ENCODE measurements at regions not wholly inside any gene's neighbourhood (a gene's known extent, or its start where the extent isn't known, plus 50 kb on each side); places are given as distances from the start of the nearest gene placed in this dataset.

DNA sequence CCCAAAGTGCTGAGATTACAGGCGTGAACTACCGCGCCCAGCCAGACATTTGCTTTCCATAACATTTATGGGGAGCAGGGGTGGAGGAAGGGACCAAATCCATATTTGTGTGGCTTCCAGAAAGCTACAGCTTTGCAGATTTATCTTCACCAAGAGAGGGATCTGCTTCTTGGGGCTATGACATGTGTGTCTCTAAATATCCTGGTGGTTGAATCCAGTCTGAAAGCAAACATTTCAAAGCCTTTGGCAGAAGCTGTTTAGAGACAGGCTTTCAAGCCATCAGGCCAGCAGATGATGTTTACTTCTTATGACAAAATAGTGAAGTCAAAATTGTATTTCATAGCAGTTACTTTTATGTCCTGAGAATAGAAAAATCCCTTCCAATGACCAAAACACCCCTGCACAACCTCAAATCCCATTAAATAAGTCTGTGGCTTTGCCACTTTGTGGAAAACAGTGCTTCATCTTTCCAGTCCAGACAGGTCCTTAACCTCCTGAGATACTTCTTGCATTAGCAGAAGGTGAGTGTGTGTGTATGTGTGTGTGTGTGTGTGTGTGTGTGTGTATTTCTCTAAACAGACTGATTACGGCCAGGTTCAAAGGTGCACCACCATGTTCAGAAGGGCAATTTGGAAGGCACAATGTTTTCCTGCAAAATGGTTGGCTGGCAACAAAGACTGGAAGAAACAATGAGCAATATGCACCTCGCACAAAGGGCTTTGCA is 191.4 kb upstream of the LRIG1 start:
- no peak for DNase-seq (ENCODE audit: low spot score)

DNA sequence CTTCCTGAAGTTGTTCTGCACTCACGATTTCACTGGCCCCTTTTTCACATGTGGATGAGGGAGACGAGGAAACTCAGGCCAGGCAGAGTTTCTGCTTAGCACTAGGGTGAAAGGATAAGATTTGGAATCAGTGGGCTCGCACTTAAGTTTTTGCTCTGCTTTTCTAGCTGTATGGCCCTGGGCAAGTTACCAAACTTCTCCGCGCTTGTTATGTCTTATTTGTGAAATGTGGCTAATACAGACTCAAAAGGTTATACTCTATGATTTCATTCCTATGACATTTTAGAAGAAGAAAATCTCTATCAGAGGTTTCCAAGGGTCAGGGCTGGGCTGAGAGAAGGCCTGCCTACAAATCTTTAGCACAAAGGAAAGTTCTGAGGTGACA is 191.9 kb upstream of the LRIG1 start:
- no peak for DNase-seq (ENCODE audit: low spot score)

DNA sequence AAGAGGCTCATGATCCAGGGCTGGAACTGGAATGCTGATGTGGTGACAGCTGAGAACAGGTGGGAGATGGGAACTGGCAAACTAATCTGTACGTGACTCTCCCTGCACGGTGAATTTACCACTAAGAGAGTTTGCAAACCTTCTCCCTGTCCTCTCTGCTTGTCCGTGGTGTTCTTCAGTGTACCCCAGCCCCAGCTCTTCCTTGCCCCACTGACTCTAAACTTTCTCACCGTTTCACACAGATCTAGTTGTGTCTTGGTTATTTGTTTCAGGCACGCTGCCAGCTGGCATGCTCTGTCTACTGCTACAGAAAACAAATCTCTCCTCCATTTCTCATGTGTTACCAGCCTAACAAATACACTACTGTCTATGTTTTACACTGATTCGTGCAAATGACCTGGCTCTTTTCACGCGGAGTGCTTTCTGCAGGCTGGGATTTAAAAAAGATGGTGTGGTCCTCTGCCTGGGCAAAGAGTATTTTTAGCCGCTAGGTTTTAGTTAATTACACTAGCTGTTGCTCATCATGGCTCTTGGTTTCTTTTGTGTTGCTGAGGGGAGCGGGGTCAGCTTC is 192.7 kb upstream of the LRIG1 start:
- DNase-seq (ENCODE audit: low spot score): no peak

DNA sequence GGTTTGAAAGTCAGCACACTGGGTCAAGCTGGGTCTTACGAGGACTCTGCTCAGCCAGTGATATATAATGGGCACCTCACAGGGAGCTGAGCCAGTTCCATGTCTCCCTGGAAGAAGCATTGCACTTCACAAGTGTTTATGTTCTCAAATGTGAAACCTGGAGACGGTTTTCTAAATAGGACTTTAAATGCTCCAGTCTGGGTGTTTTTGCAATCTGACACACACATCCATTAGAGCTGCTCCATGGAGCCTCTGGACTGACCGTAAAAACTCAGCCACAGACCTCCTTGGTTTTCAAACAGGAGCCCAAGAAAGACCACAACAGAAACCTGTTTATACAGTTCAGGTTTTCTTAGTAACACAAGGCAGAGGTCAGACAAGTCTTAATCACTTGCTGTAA is 201.3 kb upstream of the LRIG1 start:
- DNase-seq (ENCODE audit: low spot score): no peak

DNA sequence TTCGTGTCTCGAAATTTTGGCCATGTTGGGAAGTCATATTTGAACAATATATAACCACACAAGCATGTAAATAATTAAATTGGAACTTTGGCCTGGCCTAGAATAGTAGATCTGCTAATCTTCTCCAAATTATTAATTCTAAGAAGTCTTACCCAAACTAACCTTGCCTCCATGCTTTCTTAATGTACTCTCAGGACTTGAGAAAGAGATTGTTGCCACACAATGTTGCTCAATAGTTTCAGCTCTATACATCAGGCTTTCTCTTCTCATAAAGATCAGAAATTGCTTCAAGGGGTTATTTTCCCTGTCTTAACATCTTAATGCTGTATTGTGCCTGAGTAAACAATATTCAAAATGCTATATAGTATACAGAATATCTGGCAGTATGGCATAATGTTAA is 202.7 kb upstream of the LRIG1 start:
- no peak for DNase-seq (ENCODE audit: low spot score)

DNA sequence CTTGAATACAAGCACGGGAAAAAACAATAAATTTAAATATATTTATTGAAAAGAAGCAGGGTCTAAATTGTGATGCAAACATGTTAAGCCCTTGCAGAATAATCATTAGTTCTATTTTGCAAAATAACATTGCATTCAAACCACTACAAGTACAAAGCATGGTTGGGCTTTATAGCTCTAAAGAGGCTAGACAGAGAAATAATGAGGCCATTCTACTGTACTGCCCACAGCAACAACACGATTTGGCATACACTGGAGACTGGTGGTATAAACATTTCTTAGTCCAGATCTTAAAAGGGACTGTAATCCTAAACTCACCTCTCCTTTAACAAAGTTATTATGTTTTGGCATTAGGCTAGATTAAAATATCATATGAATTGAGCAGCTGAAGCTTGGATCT is 204.3 kb upstream of the LRIG1 start:
- no peak for DNase-seq (ENCODE audit: low spot score)

DNA sequence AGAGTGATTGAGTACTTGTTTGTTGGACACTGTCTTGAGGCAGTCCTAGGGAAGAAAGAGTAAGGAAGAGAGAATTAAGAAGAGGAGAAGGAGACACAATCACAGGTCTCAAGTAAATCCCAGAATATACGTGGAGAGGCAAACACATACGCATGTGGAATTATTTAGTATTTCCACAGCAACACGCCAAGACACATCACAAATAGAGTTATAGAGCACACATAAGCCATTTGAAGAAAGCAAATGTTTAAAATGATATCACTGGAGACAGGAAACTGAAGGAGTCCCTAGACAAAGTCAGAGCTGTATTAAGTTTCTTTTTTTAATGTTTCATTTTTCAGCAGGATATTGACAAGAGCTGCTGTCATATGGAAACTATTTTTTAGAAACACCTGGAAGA is 206.1 kb upstream of the LRIG1 start:
- DNase-seq (ENCODE audit: low spot score): no peak

DNA sequence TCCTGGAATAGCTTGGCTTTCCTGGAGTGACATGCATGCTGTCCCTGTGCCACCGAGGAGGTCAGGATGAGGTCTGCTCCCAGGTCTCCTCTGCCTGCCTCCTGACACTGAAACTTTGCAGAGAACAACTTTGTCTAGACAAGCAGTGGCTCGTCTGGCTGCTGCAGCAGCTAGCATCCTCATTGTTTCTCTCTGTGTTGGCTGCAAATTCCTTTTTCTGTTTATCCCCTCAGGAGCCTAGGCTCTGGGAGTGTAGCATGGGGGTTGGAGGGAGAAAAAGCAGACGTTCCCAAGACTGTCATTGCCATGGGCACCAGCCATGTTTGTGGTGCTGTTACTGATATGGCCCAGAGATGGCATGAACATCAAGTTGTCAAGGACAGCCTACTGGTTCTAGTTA is 208.7 kb upstream of the LRIG1 start:
- no peak for DNase-seq (ENCODE audit: low spot score)

DNA sequence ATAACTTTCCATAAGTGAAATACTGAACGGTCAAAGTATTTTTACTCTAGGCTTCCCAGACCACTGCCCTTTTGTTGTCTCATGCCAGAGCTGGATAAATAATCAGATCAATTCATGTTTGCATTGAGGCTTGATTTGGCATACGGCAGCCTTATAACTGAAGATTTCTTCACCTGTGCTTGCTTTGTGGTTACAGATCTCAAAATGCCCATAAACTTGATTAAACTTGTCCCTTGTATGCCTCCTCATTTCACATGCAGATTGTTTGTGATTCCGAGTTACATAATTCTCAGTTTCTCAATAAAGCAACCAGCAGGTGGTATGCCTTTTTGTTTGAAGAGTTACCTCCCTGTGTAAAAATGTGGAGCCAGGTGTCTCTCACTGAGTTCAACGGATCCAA is 211.4 kb upstream of the LRIG1 start:
- no peak for DNase-seq (ENCODE audit: low spot score)

DNA sequence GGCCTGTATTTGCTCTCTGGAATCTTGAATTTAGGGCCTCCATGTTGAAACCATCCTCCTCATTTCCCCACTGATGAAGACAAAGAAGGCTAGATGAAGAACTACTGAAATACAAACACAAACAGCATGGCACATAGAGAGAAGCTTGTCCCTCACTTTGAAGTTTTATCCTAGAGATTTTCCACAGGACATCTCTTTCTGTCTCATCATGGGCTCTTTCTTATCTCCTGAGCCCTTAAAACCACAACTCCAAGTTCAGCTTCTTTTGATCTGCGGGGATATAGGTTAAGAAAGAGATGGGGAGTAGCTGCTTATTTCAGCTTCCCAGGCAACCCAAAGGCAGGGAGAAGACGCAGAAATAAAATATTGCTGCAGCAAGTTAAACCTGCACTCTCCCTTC is 213.1 kb upstream of the LRIG1 start:
- no peak for DNase-seq (ENCODE audit: low spot score)

DNA sequence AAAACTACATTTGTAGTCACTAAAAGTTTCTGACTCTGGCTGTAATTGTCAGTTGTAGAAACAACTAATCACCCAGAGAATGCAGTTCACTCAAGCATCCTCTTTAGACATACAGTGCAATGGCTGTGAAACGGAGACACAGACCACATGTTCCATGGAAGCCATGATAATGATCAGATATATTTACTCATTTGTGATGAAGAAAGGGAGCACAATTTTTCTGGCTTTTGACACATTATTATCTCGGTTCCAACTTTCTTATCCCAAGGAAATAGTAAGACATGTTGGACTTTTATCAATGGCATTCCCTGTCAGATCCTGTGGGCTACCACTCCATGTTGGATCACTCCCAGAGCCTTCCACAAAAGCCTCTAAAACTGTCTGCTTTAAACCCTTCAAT is 215.0 kb upstream of the LRIG1 start:
- DNase-seq (ENCODE audit: low spot score): no peak

DNA sequence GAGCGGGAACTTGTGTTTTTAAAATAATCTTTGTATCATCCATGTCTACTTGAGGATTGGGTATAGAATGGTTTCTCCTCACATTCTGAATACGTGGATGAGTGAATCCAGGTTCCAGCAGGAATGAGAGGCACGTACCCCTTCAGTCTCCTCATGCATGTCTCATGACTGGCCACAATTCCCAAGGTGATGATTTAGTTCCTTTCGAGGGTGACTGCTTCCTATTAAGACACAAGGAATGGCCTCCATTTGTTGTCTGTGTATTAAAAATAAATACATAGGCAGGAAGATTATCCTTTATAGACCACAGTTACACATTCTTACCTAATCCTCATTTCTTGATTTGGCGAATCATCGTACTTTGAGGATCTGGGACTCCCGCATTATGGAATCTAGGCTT is 217.0 kb upstream of the LRIG1 start:
- DNase-seq (ENCODE audit: low spot score): no peak

DNA sequence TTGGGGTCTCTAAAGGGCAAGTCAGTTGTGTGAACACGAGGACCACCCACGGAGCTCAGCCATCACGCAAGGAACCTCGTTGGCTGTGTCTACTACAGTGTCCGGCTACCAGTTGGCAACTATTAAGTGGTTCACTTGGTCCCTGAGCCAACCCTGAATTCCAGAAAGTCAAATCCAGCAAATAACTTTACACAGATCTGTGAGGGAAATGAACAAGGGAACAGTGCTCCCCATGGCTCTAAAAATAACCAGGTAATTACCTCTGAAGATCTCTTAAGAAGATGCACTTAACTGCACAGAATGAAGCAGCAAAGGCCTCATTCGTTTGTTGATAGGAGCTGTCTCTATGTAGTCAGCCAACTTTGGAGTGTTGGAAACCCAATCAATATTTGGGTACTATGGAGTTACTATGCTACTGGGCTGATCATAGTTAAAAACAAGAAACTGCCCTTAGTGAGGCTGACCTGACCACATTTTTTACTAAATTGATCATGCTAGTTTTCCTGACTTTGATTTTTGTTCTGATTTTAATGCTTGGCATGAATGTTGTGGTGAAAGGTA is 219.1 kb upstream of the LRIG1 start:
- DNase-seq (ENCODE audit: low spot score): no peak

DNA sequence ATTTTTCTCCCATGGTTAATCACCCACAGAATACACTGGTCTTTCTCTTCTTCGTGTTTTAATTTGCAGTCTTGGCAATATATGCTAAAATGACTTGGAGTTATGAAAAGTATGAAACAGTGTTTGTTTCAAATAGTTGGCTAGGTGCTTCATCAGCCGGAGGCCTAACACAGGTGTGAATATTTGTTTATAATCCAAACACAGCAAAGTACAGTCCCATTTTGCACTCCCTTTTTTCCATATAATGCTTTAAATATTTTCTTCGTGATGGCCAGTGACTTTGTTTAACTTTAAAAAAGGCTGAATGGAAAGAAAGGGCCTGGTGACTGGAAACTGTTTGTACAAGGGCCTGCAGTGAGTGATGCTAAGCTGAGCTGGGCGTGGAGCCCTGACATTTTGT is 219.7 kb upstream of the LRIG1 start:
- DNase-seq (ENCODE audit: low spot score): no peak

DNA sequence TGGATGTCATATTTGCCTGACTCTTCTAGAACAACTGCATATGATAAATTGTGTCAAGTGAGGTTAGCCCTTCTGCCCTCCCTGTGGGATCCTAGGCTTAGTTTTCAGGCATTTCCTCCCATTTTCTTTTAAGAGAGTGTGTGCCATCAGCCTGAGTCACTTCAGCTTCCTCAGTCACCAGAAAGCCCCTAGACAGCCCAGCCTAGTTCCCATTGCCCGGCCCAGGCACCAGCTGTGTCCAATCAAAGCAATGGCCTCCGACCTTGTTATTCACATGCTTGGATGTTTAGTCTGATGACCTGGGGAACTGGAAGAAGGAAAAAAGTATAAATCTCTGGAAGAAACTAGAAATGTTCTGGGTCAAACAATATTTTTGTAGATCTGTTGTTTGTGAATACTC is 221.9 kb upstream of the LRIG1 start:
- peak; percentile 76 for DNase-seq (ENCODE audit: low spot score)

DNA sequence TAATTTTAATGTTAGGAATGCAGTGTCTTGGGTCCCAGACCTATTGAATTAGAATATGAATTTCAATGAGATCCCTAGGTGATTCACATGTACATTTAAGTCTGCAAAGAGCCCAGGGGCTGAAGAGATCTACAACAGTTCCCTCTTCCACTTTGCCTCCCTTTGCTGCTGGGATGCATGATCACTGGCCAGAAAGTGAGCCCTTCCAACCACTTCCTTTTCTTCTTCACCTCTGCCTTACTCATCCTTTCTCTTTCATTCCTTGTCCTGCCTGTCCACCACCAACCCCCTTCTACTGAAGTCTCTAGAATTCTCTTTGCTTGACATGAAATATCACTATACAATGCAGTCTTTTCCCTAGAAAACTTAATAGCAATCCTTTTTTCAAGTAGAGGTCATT is 222.4 kb upstream of the LRIG1 start:
- no peak for DNase-seq (ENCODE audit: low spot score)

DNA sequence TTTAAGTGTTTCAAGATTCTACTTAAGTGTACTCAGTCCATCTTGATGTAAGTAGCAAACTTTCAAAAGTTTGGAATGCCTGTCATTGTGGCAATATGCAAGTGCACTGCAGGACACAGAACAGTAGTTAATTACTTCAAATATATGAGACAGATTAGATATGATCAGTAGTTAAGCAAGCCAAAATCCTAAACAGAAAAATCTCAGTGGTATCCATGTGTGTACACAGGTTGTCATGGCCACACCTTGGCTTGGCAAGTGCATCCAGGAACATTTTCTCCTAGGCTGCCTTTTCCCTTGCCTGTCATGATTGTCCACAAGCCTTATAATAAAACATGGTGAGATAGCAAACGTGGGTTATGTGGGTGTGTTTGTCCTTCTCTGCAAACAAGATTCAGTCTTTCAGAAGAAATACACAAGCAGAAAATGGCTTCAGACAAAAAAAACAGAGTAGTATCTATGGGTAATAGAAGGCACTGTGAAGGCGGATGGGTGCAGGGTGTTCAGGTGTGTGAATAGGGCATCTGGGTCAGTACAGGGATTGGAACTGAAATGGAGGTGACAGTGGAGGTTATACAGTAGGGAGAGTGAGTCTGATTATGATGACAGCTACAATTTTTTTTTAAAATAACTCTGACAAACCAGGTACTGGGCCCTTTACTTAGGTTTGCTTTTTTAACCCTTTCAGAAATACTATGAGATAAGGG is 229.0 kb upstream of the LRIG1 start:
- DNase-seq (ENCODE audit: low spot score): no peak

DNA sequence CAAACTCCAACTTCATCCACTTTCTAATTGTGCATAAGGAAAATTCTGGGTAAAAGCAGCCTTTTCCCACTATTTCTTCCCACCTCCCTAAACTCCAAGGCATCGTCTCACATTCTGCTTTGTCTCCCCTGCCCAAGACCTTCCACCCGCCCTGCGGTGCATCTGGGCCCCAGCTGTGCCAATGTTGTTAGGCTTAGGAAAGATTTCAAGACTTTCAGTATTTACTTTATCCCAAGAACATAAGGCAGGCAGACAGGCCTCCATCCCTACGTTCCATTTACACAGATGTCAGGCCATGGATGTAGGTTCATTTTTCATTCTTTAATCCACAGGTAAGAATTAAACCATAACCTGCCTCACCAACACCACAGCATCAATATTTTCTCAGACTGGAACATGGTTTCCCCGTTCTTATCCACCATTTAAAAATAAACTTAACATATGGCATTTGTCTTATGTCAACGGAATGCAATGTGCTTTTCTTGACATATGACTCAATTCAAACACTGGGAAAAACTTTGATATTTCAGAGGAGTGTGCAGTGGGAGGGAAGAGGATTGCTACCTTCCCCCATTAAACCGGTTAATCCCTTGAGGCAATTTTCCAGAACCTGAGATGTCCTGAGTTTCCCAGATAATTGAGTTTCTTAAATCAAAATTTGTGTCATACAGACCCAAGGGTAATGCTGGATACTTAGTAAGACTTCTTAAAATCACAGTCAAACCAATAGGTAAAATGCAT is 238.0 kb upstream of the LRIG1 start:
- DNase-seq (ENCODE audit: low spot score): no peak

DNA sequence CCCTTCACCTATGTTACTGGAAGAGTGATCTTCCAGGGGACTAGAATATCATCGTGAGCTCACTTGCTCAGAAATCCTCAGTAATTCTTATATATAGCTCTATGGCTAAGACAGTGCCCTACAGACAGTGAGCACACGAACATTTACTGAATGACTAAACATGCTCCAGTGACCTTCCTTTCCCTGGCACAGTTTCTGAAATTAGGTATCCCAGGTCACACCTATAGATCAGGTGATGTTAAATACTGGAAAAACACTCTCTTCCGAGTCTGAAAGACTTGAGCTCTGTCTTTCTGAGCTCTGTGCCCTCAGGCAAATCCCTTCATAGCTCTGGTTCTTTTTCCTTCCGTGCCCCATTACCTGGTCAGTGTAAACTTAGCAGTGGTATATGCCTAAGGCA is 239.4 kb upstream of the LRIG1 start:
- no peak for DNase-seq (ENCODE audit: low spot score)

DNA sequence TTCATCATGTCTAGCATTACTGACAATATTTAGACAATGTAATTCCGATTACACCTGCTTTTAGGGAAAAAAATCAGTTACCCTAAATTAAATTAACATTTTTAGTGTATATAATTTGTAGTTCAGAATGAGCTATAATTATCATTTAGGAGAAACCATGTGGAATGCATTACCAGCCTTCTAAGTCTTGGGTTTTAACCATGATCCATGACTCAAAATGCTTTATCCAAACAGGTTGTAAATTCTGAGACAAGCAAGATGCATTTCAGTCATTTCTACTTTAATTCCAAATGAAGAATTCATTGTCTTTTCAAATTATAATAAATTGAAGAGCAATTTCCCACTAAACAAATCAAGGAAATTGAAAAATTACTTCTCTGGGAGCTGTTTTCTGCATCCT is 243.7 kb upstream of the LRIG1 start:
- DNase-seq (ENCODE audit: low spot score): no peak

DNA sequence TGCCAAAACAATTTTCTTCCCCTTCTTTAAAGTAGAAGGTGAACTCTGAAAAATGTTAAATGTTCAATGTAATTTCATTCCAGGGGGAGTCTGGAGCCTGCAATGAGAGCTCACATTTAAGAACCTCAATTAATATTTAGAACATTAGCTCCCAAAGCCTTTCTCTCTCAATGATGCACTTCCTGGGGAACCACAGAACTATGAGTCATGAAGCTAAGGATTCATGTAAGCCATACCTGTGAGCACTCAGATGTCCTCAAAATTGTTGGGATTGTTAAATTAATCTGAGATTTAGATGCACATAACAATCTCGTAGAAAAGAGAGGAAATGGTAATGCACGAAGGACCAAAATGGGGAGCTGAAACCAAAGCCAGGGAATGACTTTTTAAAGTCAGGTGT is 244.2 kb upstream of the LRIG1 start:
- no peak for DNase-seq (ENCODE audit: low spot score)

DNA sequence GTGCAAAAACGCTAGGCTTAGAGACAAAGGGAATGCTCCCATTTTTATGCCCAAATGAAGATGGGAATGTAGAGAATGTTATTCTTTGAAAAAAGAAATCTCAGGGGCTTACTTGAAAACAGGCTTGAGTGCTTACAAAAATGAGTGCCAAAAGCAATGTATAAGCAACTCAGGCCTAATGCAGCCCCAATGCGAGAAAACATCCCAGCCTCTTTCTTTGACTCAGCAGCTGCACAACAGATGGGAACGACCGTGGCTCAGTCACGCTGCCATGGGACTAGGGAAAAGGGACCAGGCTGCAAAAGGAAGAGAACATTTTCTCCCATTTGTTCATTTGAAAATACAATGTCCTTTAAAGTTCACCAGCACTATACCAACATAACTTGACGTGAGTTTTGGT is 246.4 kb upstream of the LRIG1 start:
- no peak for DNase-seq (ENCODE audit: low spot score)

DNA sequence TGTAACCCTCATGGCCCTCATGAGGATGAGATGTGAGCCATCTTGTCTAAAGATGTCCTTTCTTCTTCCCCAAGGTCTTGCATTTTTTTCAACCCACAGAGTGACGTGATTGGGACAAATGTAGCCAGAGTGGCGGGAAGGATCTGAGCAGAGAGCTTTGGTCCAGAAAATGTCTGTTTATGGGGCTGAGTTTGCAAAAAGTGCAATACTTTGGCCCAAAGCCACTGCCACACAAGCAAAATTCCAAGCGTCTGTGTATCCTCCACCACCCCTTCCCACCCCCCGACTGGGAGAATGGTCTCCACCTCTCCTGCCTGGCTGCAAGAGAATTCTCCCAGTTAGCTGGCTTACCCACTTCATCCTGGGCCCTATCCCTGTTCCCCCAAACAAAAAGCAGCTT is 246.9 kb upstream of the LRIG1 start:
- DNase-seq (ENCODE audit: low spot score): no peak

All from AG20443 (cell line).